B cell (primary cell): ENCODE measurements at regions not wholly inside any gene's neighbourhood (a gene's known extent, or its start where the extent isn't known, plus 50 kb on each side); places are given as distances from the start of the nearest gene placed in this dataset.

Experiments used
- ATAC-seq: fragments of 200-7000 bp; cut with Tn5 transposase; one replicate; pipeline ENCODE4 v1.10.0; 2021; ENCODE audit warnings: low read depth, mild to moderate bottlenecking, moderate number of reproducible peaks, moderate library complexity
- CTCF ChIA-PET: fragments of 350-600 bp; sonication (Branson Sonifier 250); formaldehyde crosslinking; loops from one replicate; lab custom pipeline; 2021; ENCODE audit warnings: antibody characterized with exemption, inconsistent platforms; lab: Charles Lee
- POLR2A ChIA-PET: fragments of 350-600 bp; sonication (Branson Sonifier 250); formaldehyde crosslinking; loops from one replicate; lab custom pipeline; 2021; ENCODE audit warnings: antibody characterized with exemption; lab: Charles Lee
- DNase-seq: peaks from one replicate; pipeline ENCODE4 v3.0.0; 2013
- H2AFZ ChIP-seq: 2 replicates; pipeline ENCODE4 v1.6.1; 2012; ENCODE audit warnings: mild to moderate bottlenecking, low read depth, low read length; ENCODE audit not compliant: insufficient read depth, poor library complexity, severe bottlenecking
- H3K27ac ChIP-seq, 2 donors: 1 replicate in 1 of 2; 2 replicates in 1 of 2; pipeline ENCODE4 v1.5.1; 2012 to 2013; ENCODE audit warnings: low read length in 2 of 2, mild to moderate bottlenecking in 2 of 2, moderate library complexity in 1 of 2
- H3K27me3 ChIP-seq, 4 experiments: fragments of 200-600 bp in 1 of 4; sonication (generic) in 1 of 4; replicated peaks in 1 of 4; 1 replicate in 2 of 4; 2 replicates in 2 of 4; pipeline versions ENCODE4 v1.6.1 to v1.7.0; 2013 to 2016; ENCODE audit warnings: low read length in 3 of 4, mild to moderate bottlenecking in 2 of 4, mixed read lengths in 1 of 4, moderate library complexity in 1 of 4; ENCODE audit not compliant: insufficient read depth in 4 of 4, control insufficient read depth in 3 of 4; ENCODE audit errors: control extremely low read depth in 1 of 4
- H3K36me3 ChIP-seq, 2 experiments: replicated peaks in 1 of 2; 1 replicate in 1 of 2; 2 replicates in 1 of 2; pipeline versions ENCODE4 v1.6.1 to v1.7.1; 2013; ENCODE audit warnings: low read length in 1 of 2; ENCODE audit not compliant: insufficient read depth in 2 of 2, control insufficient read depth in 1 of 2; ENCODE audit errors: control extremely low read depth in 1 of 2, extremely low read depth in 1 of 2
- H3K4me1 ChIP-seq, 2 donors: fragments of 200-600 bp in 1 of 2; sonication (generic) in 1 of 2; 1 replicate in 1 of 2; 2 replicates in 1 of 2; pipeline versions ENCODE4 v1.5.1 to v1.6.1; 2013 to 2017; ENCODE audit warnings: low read length in 2 of 2; ENCODE audit not compliant: control insufficient read depth in 2 of 2, insufficient read depth in 2 of 2
- H3K4me2 ChIP-seq: replicated peaks from 2 replicates; pipeline ENCODE3; 2012; ENCODE audit warnings: mild to moderate bottlenecking, low read depth, low read length; ENCODE audit not compliant: poor library complexity, severe bottlenecking
- H3K4me3 ChIP-seq, 5 experiments: fragments of 200-600 bp in 1 of 5; sonication (generic) in 1 of 5; 1 replicate in 3 of 5; 2 replicates in 2 of 5; pipeline versions ENCODE4 v1.5.1 to v1.7.0; 2011 to 2016; ENCODE audit warnings: low read length in 4 of 5, mild to moderate bottlenecking in 4 of 5, low read depth in 2 of 5, control low read depth in 1 of 5, moderate library complexity in 1 of 5; ENCODE audit not compliant: insufficient read depth in 1 of 5; ENCODE audit errors: control extremely low read depth in 1 of 5, extremely low read depth in 1 of 5
- H3K79me2 ChIP-seq: fragments of 200-600 bp; sonication (generic); one replicate; pipeline ENCODE4 v1.6.0; 2016; ENCODE audit warnings: low read length; ENCODE audit not compliant: control insufficient read depth, insufficient read depth
- H3K9ac ChIP-seq: fragments of 200-600 bp; sonication (generic); 2 replicates; pipeline ENCODE4 v1.6.1; 2017; ENCODE audit warnings: mild to moderate bottlenecking, low read length, moderate library complexity
- H3K9me3 ChIP-seq, 3 donors: one replicate each; pipeline versions ENCODE4 v1.6.1 to v1.7.1; 2013; ENCODE audit warnings: low read length in 2 of 3; ENCODE audit not compliant: control insufficient read depth in 2 of 3, insufficient read depth in 1 of 3; ENCODE audit errors: control extremely low read depth in 1 of 3
- H4K20me1 ChIP-seq: 2 replicates; pipeline ENCODE4 v1.6.0; 2012; ENCODE audit warnings: mild to moderate bottlenecking, low read length; ENCODE audit not compliant: insufficient read depth, control insufficient read depth, poor library complexity, severe bottlenecking
- H3K27ac Mint-ChIP-seq: one replicate; pipeline ENCODE4 v1.8.0; 2021; ENCODE audit warnings: mixed read lengths
- H3K27me3 Mint-ChIP-seq: one replicate; pipeline ENCODE4 v1.8.0; 2021; ENCODE audit warnings: mixed read lengths
- H3K4me1 Mint-ChIP-seq: one replicate; pipeline ENCODE4 v1.8.0; 2021; ENCODE audit warnings: mixed read lengths
- H3K4me3 Mint-ChIP-seq: one replicate; pipeline ENCODE4 v1.8.0; 2021; ENCODE audit warnings: mixed read lengths
- H3K9me3 Mint-ChIP-seq: one replicate; pipeline ENCODE4 v1.8.0; 2022; ENCODE audit warnings: mixed read lengths; ENCODE audit not compliant: insufficient read depth
- CTCF ChIP-seq: fragments of 200-600 bp; IDR thresholded peaks from one replicate; pipeline ENCODE4 v1.8.0; 2022; ENCODE audit warnings: antibody characterized with exemption, mild to moderate bottlenecking
- EZH2 ChIP-seq: IDR thresholded peaks from 2 replicates; pipeline ENCODE4 v1.6.1; 2012; ENCODE audit warnings: borderline replicate concordance, low read depth, mild to moderate bottlenecking, moderate library complexity, low read length; ENCODE audit not compliant: insufficient read depth, poor library complexity, severe bottlenecking
- WGBS: methylation state at CpG from one replicate; pipeline ENCODE4 v1.1.5; 2013; ENCODE audit warnings: missing lambda C conversion rate; ENCODE audit not compliant: insufficient coverage; 5-methylcytosine and 5-hydroxymethylcytosine counted together
- intact Hi-C: fragments of 100-400 bp; cut with micrococcal nuclease; formaldehyde crosslinking; loops from one replicate; pipeline ENCODE4 v1.10.0; 2022

GRCh38 chr1:30264672-30265025, 458.7 kb downstream of the MATN1 start:
- Histone ChIP-seq H3K4me3 (no peak overlapping the region), H3K4me1 (no peaks in the 10 kb centered on the region), H3K4me2 (no peak overlapping the region), H3K9ac (no peak overlapping the region), H3K27me3 (peaks cover 0 to 5% (median 0%) of the 10 kb centered on the region in 4 experiments), H3K9me3 (no peaks in the 10 kb centered on the region), H4K20me1 (no peaks in the 10 kb centered on the region), H2AFZ (no peak overlapping the region), H3K27ac (no peak overlapping the region), H3K79me2 (no peaks in the 10 kb centered on the region), H3K36me3 (no peaks in the 10 kb centered on the region)
- intact Hi-C loops: no loop called here
- no peaks in the 10 kb centered on the region for H3K4me1 Mint-ChIP-seq
- TF ChIP-seq EZH2 (no peak), CTCF (no peak)
- no peak overlapping the region for H3K27ac Mint-ChIP-seq
- WGBS: 80% methylated on average over 1 of the region's 4 CpGs
- ChIA-PET CTCF (no interaction called here), POLR2A (no interaction called here)
- no peak for DNase-seq
- peaks cover 27% of the 10 kb centered on the region for H3K27me3 Mint-ChIP-seq
- H3K9me3 Mint-ChIP-seq: no peaks in the 10 kb centered on the region
- H3K4me3 Mint-ChIP-seq: no peak overlapping the region
- no peak for ATAC-seq

- peaks cover 0 to 3% (median 0%) of the 10 kb centered on the region in 4 experiments for H3K27me3 ChIP-seq
- POLR2A ChIA-PET: no interaction called here
Measured at GRCh38 chr1:30263888-30264671, 459.3 kb downstream of the MATN1 start.

More at GRCh38 chr1:30263888-30264671, 459.3 kb downstream of the MATN1 start:
- CTCF ChIA-PET: no interaction called here
- no peaks in the 10 kb centered on the region for H3K4me1 ChIP-seq
- H3K79me2 ChIP-seq: no peaks in the 10 kb centered on the region
- WGBS: 84% methylated on average over 8 of the region's 9 CpGs
- H3K36me3 ChIP-seq: no peaks in the 10 kb centered on the region
- no peak overlapping the region for H2AFZ ChIP-seq
- intact Hi-C loops: no loop called here
- H3K4me3 ChIP-seq: no peak overlapping the region
- TF ChIP-seq EZH2 (no peak), CTCF (no peak)
- H3K9ac ChIP-seq: no peak overlapping the region
- H3K9me3 Mint-ChIP-seq: no peaks in the 10 kb centered on the region
- H3K9me3 ChIP-seq: no peaks in the 10 kb centered on the region
- H3K27me3 Mint-ChIP-seq: peaks cover 30% of the 10 kb centered on the region
- DNase-seq: no peak
- H4K20me1 ChIP-seq: no peaks in the 10 kb centered on the region
- H3K4me2 ChIP-seq: no peak overlapping the region
- no peak overlapping the region for H3K27ac Mint-ChIP-seq
- no peak for ATAC-seq
- no peak overlapping the region for H3K27ac ChIP-seq
- H3K4me1 Mint-ChIP-seq: no peaks in the 10 kb centered on the region
- H3K4me3 Mint-ChIP-seq: no peak overlapping the region
